ENCODE measurements at regions not wholly inside any gene's neighbourhood (a gene's known extent, or its start where the extent isn't known, plus 50 kb on each side); places are given as distances from the start of the nearest gene placed in this dataset.
"Not testable (repeated sequence)": the region's sequence is repeated elsewhere in the genome, so short reads cannot be mapped to it uniquely, and the experiment has no call there.

DNA sequence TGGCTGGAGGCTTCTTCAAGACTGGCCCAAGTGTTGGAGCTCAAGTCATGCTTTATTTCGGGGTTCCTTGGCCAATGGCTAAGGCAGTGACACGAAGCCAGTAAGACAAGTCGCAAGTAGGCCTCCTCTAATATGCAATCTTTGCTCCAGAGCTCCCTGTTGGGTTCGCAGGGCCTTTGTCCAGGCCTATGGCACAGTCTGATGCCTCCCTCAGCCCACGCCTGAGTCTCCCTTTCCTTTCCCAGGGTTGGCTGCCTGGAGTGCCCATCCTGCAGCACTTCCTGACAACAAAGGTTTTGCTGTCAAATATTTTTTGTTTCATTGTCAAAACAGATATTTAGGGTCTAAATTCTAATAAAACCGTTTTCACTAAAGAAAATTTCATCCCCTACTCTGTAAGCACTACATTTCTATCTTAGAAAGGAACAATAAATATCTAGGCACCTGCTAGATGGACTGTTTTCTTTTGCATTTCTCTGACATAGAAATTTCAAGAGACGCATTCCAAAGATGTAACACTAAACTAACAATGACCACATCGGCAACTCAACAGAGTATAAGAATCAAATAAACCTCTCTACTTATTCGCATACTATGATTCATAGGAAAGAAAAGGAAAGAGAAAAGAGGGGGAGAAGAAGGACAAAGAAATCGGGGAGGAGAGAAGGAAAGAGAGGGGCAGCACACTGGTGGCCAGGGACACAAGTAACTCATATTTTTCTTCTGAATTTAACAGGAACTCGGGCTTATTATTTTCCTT, 393.1 kb upstream of the ATP11B start:
- no peak for DNase-seq (ENCODE audit: low spot score)

DNA sequence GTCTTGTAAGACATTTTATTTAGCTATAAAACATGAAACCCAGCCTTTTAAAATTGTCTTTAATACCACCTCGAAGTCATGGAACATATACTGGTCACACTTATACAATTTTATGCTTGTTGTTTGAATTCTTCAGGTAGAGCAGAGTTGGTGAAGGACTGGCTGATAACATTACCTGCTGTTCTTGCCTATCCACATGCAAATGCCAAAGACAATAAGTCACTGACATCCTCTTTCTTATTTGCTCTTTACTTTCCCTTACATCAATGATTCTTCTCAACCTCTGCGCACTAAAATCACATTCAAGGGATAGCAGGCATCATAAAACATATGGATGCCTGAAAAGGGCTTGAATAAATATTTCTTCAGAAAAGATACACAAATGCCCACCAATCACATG, 392.5 kb upstream of the ATP11B start:
- no peak for DNase-seq (ENCODE audit: low spot score)

DNA sequence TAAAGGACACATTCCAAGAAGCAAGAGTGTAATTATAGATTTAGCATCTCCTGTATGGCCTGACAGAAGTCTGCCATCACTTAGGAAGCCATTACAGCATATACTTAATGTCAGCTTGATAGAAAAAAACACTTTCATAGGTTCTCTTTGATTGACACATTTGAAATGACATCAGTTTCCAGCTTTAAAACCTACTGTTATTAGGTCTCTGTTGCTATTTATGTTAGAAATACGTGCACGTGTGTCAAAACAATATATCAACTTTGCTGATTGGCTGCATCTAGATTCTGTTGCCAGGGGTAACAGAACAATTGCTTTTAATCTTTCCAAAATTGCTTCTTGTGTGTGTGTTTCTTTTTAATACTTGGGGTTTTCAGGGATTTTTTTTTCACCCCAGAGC, 389.3 kb upstream of the ATP11B start:
- no peak for DNase-seq (ENCODE audit: low spot score)

DNA sequence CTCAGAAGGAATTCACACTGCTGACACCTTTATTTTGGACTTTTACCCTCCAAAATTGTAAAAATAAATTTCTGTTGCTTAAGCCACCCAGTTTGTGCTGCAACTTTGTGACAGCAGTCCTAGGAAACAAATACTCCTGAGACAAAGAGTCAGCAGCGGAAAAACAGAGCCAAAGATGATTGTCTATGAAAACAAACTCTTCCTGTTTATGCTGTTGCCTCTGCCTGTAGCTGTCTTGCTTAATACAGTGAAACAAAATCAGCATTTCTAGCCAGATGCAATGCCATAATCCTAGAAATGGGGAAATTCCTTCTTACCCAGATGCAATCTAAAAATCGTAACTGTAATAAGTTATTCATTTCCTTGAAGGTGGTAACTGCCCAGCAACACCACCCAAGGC, 387.5 kb upstream of the ATP11B start:
- DNase-seq (ENCODE audit: low spot score), result no peak

DNA sequence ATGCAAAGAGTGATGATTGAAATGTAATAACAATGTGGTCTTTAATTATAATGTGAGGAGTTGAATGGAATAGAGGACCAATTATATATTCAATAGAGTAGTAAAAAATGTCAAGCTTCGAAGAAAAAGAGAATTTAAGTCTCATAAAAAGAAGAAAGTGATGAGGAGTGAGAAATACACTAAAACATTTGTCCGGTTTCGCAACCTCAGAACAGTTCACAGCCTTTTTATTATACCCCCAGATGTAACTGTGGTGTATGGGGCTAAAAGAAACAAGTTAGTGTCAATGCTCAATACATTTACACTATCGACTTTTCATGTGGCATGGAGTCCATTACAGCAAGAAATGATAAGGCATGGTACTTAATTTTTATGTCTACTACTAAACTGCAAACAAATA, 386.5 kb upstream of the ATP11B start:
- no peak for DNase-seq (ENCODE audit: low spot score)

DNA sequence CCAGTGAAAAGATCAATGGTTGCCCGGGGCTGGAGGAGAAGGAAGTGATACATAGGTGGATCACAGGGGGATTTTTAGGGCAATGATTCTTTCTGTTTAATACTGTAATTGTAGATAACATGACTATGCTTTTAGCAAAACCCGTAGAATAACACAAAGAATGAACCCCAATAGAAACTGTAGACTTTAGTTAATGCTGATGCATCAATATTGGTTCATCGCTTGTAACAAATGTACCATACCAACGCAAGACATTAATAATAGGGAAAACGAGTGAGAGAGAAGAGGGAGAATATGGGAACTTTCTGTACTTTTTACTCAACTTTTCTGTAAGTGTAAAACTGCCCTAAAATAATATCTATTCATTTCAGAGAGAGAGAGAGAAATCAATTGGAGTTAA, 383.3 kb upstream of the ATP11B start:
- DNase-seq (ENCODE audit: low spot score), result no peak

DNA sequence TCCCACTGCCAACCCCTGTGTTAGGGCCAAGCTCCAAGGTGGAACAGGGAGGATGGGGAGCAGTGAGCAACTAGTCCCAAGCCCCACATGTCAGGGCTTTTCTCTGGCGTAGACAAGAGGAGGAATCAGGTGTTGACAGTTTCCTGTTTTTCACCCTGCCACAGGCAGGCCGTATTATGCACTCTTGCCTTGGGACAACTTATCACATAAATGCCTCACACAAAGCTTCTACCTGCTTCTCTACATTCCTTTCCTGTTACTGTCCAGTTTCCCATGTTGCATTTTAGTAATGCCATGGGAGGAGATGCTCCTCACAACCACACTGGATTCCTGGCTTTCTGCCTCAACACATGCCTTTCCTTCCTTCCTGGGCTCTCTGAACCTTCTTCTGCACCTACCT, 381.2 kb upstream of the ATP11B start:
- DNase-seq (ENCODE audit: low spot score), result no peak

DNA sequence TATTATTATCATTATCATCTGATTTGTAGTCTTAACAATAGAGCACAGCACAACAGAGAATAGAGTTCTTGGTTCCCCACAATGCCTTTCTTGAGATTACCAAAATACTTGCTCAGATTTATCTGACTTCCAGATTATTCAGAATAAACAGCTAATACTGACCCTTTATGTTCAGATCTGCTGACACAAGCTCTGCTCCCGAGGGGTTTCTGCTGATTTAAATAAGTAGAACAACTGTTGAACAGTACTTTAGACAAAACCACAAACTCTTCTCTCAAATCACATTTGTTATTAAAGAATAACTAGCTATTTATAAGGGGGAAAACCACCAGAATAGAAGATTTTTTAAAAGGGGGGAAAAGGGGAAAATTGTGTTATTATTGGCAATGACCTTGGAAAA, 380.2 kb upstream of the ATP11B start:
- DNase-seq (ENCODE audit: low spot score), result no peak

DNA sequence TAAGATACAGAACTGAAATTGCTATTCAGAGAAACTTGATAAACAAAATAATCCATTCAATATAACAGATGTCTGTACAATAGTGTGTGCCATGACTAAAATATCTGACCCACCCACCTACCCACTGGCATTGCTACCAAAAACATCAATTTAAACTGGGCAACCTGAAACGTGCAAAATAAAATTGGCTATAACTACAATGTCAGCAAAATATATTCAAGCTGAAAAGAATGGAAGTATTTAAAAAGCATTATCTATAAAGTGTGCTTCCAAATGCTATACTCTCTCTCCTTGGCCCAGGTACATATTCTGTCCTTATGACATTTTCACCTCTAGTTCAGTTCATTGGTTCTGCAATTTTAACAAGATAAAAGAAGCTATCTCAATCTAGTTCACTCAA, 379.6 kb upstream of the ATP11B start:
- DNase-seq (ENCODE audit: low spot score), result no peak

DNA sequence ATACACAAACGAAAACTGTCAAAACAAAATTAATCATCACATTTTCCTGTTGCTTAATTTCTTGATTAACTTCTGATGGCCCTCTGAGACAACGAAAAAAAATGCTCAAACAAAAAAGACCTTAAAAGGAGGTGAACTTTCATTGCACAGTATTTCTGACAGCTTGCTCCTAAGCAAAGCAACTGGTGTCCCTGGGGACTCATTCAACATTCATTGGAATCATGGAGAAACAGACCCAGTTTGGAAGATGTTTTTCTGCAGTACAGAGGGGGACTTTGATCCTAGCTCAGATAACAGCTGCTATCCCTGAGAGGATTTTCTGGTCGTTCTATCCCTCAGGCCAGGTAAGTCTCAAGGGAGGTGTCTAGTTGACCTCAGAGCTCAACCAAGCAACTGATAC, 378.7 kb upstream of the ATP11B start:
- DNase-seq (ENCODE audit: low spot score), result no peak

DNA sequence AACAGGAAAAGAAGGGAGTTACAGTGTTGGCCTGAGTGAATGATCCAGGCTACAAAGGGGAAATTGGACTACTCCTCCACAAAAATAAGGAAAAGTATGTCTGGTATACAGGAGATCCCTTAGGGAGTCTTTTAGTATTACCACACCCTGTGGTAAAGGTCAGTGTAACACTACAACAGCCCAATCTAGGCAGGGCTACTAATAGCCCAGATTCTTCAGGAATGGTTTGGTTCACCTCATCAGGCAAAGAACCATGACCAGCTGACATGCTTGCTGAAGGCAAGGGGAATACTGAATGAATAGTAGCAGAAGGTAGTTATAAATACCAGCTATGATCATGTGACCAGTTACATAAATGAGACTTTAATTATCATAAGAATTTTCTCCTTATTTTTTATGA, 372.6 kb upstream of the ATP11B start:
- DNase-seq (ENCODE audit: low spot score), result no peak

DNA sequence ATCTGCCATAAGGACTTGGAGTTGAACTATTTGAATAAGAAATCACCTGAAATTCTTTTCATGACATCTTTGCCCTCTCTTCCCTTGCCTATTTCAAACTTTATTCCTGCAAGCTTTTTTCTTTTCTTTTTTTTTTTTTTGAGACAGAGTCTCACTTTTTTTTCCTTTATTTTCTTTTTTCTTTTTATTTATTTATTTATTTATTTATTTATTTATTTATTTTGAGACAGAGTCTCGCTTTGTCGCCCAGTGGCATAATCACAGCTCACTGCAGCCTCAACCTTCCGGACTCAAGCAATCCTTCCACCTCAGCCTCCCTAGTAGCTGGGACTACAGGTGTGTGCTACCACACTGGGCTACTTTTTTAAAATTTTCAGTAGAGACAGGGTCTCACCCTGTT, 369.3 kb upstream of the ATP11B start:
- no peak for DNase-seq (ENCODE audit: low spot score)

DNA sequence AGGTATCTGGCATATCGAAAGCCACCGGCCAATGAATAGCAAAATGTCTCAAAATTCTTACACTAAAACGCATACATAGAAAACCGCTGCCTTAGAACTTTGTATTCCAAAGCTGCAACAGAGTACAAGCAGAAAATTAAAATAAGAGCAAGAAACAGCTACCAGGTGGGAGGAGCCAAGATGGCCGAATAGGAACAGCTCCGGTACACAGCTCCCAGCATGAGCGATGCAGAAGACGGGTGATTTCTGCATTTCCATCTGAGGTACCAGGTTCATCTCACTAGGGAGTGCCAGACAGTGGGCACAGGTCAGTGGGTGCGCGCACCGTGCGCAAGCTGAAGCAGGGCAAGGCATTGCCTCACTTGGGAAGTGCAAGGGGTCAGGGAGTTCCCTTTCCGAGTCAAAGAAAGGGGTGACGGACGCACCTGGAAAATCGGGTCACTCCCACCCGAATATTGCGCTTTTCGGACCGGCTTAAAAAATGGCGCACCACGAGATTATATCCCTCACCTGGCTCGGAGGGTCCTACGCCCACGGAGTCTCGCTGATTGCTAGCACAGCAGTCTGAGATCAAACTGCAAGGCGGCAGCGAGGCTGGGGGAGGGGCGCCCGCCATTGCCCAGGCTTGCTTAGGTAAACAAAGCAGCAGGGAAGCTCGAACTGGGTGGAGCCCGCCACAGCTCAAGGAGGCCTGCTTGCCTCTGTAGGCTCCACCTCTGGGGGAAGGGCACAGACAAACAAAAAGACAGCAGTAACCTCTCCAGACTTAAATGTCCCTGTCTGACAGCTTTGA, 367.2 kb upstream of the ATP11B start:
- DNase-seq (ENCODE audit: low spot score), result not testable (repeated sequence)

DNA sequence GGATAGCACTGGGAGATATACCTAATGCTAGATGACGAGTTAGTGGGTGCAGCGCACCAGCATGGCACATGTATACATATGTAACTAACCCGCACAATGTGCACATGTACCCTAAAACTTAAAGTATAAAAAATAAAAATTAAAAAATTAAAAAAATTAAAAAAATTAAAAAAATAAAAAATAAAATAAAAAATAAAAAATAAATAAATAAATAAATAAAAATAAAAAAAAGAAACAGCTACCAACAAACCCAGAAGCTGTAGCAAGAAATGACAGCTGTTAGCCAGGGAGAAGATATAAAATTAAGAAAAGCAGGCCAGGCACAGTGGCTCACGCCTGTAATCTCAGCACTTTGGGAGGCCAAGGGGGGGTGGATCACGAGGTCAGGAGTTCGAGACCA, 361.3 kb upstream of the ATP11B start:
- not testable (repeated sequence) for DNase-seq (ENCODE audit: low spot score)

DNA sequence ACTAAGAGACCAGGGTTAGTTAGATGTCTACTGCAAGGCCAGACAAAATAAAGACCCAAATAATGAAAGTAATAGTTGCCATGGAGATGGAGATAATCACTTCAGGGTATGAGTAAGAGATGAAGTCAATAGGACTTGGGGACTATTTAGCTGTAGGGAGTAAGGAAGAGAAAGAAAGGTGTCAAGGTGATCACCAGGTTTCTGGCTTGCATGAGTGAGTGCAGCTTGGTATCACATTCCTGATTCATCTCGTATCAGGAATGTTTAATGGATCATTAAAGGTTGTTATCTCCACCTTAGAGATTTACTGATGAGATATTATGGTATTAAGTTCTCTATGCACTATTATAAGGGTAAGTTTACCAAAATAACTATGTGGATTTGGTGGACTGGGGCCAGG, 357.4 kb upstream of the ATP11B start:
- DNase-seq (ENCODE audit: low spot score), result no peak

DNA sequence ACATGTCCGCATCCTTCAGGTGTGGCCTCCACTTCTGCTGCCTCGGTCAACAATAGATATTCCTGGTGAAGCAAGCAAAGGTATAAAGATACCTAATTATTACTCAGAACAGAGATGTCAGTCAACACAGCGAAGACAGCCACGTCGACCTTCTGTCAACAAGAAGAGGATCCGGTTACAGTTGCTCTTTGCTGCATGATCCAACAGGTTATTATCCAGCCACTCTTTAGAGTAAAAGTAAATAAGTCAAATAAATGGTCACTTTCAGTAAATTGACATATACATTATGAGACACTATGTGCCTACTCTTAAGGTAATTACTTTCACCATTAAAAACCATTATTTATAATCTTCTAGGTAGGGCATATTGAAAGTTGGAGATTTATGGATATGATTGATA, 356.8 kb upstream of the ATP11B start:
- DNase-seq (ENCODE audit: low spot score), result no peak

DNA sequence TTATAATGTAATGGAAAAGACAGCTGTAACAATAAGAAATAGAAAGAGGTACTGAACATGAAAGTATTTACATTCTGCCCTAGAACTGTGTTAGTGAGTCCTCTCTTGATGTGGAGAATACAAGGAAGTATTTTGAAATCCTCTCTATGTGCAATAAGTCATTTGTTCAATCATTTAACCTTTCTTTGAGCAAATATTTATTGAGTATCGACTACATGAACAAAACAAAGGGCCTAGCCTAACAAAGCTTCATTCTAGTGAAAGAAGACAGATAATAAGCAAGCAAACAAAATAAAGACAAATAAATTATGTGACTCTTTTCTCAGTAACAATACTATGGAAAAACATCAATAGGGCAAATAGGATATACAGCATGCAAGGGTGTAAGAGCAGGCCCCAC, 354.9 kb upstream of the ATP11B start:
- DNase-seq (ENCODE audit: low spot score), result no peak

DNA sequence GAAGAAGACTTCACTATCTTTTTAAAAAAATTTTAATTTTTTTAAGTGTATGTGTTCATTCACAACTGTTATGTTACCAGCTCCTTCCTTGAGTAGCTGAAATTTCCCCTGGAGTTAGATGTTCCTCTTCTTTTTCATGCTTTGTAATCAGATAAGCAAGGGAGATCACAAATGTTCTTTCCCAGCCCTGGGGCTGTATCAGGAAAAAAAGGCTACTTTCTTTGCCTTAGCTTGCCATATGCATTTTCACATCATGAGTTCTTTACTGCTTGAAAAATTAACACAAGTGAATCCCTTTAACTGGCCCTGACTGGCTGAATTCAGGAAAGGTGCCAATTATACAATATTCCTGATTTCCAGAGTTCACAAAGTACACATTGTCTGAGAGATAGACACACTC, 353.2 kb upstream of the ATP11B start:
- DNase-seq (ENCODE audit: low spot score), result no peak

DNA sequence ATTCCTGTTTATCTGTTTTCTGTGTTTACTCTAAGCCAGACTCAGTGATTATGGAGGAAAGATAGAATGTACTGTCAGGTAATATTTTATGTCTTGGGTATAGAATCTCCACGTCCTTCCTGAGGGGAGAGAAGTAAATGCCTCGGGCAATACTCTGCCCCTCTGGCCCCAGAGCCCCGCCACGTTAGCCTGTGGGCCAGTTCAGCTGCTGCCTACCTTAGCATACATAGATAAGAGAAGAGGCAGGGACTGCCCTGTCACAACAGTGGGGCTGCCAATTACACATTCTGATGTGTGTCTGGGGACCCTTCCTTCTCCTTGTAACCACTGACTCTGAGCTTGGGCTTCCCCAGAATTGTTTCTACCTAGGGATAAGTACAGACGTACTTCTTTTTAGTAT, 347.7 kb upstream of the ATP11B start:
- no peak for DNase-seq (ENCODE audit: low spot score)

DNA sequence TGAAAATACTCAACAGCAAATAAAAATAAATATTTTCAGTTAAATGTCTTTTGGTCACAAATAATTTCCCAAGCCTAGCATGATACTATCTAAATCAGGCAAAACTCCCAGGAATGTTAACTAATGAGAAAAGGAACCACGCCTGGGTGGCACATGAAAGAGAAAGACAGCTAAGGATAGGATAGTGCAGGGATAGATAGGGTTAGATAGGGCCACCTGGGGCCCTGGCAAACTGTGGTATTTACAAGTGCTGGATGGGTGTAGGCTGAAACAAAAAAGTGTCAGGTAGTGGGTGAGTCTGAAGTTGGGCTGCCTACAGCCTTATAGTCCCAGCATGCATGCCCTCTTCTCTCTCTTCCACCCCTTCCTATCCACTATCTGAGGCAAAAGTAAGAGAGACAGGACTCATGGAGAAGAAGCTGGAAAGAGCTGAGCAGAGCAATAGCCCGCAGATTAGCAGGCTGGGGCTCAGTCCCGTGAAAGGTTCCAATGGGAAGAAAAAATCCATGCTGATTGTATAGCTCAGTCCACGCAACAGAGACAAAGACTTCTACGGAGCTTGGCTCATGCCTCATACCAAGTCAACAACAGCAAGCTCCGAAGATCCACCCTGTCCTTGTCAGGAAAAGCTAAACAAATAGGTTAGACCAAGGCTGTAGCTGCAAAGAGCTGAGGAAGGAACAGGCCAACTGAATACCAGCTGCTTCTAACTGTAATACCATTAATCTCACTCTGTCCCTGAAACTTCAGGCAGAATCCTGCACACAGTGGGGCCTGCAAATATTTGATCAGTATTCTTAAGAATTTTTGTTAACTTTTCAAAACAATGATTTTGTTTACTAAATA, 342.1 kb upstream of the ATP11B start:
- DNase-seq (ENCODE audit: low spot score), result no peak

DNA sequence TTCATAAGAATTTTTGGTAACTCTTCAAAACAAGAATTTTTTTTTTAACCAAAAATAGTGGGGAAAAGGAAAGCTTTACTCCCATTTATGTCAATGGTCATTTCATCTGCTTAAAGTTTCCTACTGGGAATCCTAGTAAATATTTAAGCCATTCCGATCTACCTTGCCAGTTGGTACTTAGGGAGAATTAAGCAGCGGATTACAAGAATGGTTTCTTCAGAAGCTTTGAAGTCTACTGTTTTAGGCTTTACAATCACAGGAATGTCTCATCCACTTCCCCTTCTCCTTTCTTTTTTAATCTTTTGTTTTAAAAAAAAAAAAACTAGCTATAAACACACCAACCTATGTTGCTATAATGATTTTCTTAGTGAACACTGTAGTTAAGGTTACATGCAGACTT, 341.4 kb upstream of the ATP11B start:
- DNase-seq (ENCODE audit: low spot score), result no peak

DNA sequence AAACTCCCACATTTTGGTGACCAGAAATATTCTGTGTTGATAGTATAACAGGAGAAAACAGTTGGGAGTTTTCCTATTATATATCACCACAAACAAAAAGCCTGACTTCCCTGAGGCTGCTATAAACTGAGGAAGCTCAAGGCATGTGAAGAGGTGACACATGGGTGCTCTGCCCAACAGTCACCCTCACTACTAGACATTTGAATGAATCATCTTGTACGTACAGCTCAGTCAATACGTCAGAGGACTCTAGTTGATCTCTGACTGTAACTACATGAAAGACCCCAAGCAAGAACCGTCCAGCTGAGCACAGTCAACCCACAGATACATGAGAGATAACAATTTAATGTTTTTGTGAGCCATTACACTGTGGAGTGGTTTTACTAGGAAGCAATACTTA, 338.3 kb upstream of the ATP11B start:
- no peak for DNase-seq (ENCODE audit: low spot score)

DNA sequence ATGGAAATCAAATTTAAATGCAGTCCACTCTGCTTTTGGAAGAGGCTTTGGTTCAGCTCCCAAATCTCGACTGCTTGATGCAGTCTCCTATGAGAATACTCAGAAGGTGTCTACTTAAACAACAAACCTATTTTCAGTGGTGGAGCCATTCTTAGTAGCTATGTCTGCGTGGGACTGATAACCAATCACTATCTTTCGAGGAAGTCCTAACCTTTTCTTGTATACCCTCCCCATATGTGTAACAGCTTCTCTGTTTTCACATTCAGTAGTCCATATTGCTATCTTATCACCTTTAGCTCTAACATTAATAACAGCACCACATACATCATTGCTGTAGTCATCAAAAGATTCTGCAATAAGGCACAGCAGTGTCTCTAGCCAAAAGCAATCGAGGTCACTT, 333.0 kb upstream of the ATP11B start:
- DNase-seq (ENCODE audit: low spot score), result no peak
